ENCODE measurements at regions not wholly inside any gene's neighbourhood (a gene's known extent, or its start where the extent isn't known, plus 50 kb on each side); places are given as distances from the start of the nearest gene placed in this dataset.

- no peaks in the 10 kb centered on the region for H3K4me1 ChIP-seq
- H3K9me3 ChIP-seq: no peaks in the 10 kb centered on the region
- H4K20me1 ChIP-seq: no peaks in the 10 kb centered on the region
- no peak overlapping the region for H3K4me3 ChIP-seq
- H3K27ac ChIP-seq: no peak overlapping the region
- H3K27me3 ChIP-seq: no peaks in the 10 kb centered on the region
- no peak overlapping the region for H3K4me2 ChIP-seq
- TF ChIP-seq Cebpa-rat (IDR thresholded peaks at IDR 0.05): no peak
- H3K9ac ChIP-seq: no peak overlapping the region
- no peaks in the 10 kb centered on the region for H3K36me3 ChIP-seq
These were observed 748.7 kb downstream of the BCL11A start for GRCh38 chr2:59804732-59805131.

GRCh38 chr2:59803586-59803985 is 749.9 kb downstream of the BCL11A start:
- Histone ChIP-seq H3K27me3 (no peaks in the 10 kb centered on the region), H4K20me1 (no peaks in the 10 kb centered on the region), H3K27ac (no peak overlapping the region), H3K4me1 (no peaks in the 10 kb centered on the region), H3K4me2 (no peak overlapping the region), H3K4me3 (no peak overlapping the region), H3K9me3 (no peaks in the 10 kb centered on the region), H3K36me3 (no peaks in the 10 kb centered on the region), H3K9ac (no peak overlapping the region)
- TF ChIP-seq Cebpa-rat (IDR thresholded peaks at IDR 0.05): no peak

GRCh38 chr2:59798687-59799232 is 754.7 kb downstream of the BCL11A start:
- no peaks in the 10 kb centered on the region for H4K20me1 ChIP-seq
- TF ChIP-seq Cebpa-rat (IDR thresholded peaks at IDR 0.05): no peak
- H3K36me3 ChIP-seq: no peaks in the 10 kb centered on the region
- no peak overlapping the region for H3K9ac ChIP-seq
- H3K27me3 ChIP-seq: no peaks in the 10 kb centered on the region
- no peak overlapping the region for H3K27ac ChIP-seq
- H3K4me2 ChIP-seq: no peak overlapping the region
- no peaks in the 10 kb centered on the region for H3K9me3 ChIP-seq
- H3K4me1 ChIP-seq: no peaks in the 10 kb centered on the region
- no peak overlapping the region for H3K4me3 ChIP-seq

GRCh38 chr2:59791004-59791618 is 762.3 kb downstream of the BCL11A start:
- H4K20me1 ChIP-seq: no peaks in the 10 kb centered on the region
- H3K36me3 ChIP-seq: no peaks in the 10 kb centered on the region
- H3K9me3 ChIP-seq: no peaks in the 10 kb centered on the region
- H3K4me3 ChIP-seq: no peak overlapping the region
- no peak overlapping the region for H3K27ac ChIP-seq
- TF ChIP-seq Cebpa-rat (IDR thresholded peaks at IDR 0.05): no peak
- H3K4me2 ChIP-seq: no peak overlapping the region
- no peak overlapping the region for H3K9ac ChIP-seq
- no peaks in the 10 kb centered on the region for H3K4me1 ChIP-seq
- H3K27me3 ChIP-seq: no peaks in the 10 kb centered on the region

GRCh38 chr2:59790186-59791003 is 763.1 kb downstream of the BCL11A start:
- Histone ChIP-seq H3K4me3 (no peak overlapping the region), H3K36me3 (no peaks in the 10 kb centered on the region), H3K27me3 (no peaks in the 10 kb centered on the region), H3K9me3 (no peaks in the 10 kb centered on the region), H3K27ac (no peak overlapping the region), H3K9ac (no peak overlapping the region), H4K20me1 (no peaks in the 10 kb centered on the region), H3K4me2 (no peak overlapping the region), H3K4me1 (no peaks in the 10 kb centered on the region)
- no peak for TF ChIP-seq Cebpa-rat (IDR thresholded peaks at IDR 0.05)

GRCh38 chr2:59789523-59789922 is 763.9 kb downstream of the BCL11A start:
- no peak overlapping the region for H3K4me3 ChIP-seq
- no peak for TF ChIP-seq Cebpa-rat (IDR thresholded peaks at IDR 0.05)
- no peaks in the 10 kb centered on the region for H3K27me3 ChIP-seq
- no peaks in the 10 kb centered on the region for H3K4me1 ChIP-seq
- H3K9ac ChIP-seq: no peak overlapping the region
- H3K27ac ChIP-seq: no peak overlapping the region
- no peaks in the 10 kb centered on the region for H3K9me3 ChIP-seq
- H3K36me3 ChIP-seq: no peaks in the 10 kb centered on the region
- H4K20me1 ChIP-seq: no peaks in the 10 kb centered on the region
- H3K4me2 ChIP-seq: no peak overlapping the region

- Histone ChIP-seq H3K9me3 (no peaks in the 10 kb centered on the region), H3K4me2 (no peak overlapping the region), H3K36me3 (no peaks in the 10 kb centered on the region), H3K27me3 (no peaks in the 10 kb centered on the region), H3K27ac (no peak overlapping the region), H3K9ac (no peak overlapping the region), H3K4me3 (no peak overlapping the region), H3K4me1 (no peaks in the 10 kb centered on the region), H4K20me1 (no peaks in the 10 kb centered on the region)
- TF ChIP-seq Cebpa-rat (IDR thresholded peaks at IDR 0.05): no peak
These were observed 766.4 kb downstream of the BCL11A start for GRCh38 chr2:59787095-59787494.

GRCh38 chr2:59786684-59787083 is 766.8 kb downstream of the BCL11A start:
- H3K9me3 ChIP-seq: no peaks in the 10 kb centered on the region
- H3K27ac ChIP-seq: no peak overlapping the region
- no peak overlapping the region for H3K4me2 ChIP-seq
- H3K9ac ChIP-seq: no peak overlapping the region
- no peaks in the 10 kb centered on the region for H3K27me3 ChIP-seq
- no peaks in the 10 kb centered on the region for H4K20me1 ChIP-seq
- H3K4me3 ChIP-seq: no peak overlapping the region
- H3K36me3 ChIP-seq: no peaks in the 10 kb centered on the region
- TF ChIP-seq Cebpa-rat (IDR thresholded peaks at IDR 0.05): no peak
- H3K4me1 ChIP-seq: no peaks in the 10 kb centered on the region

- no peaks in the 10 kb centered on the region for H3K36me3 ChIP-seq
- no peak overlapping the region for H3K27ac ChIP-seq
- no peaks in the 10 kb centered on the region for H3K27me3 ChIP-seq
- no peaks in the 10 kb centered on the region for H3K4me1 ChIP-seq
- H3K4me2 ChIP-seq: no peak overlapping the region
- H4K20me1 ChIP-seq: no peaks in the 10 kb centered on the region
- TF ChIP-seq Cebpa-rat (IDR thresholded peaks at IDR 0.05): no peak
- no peak overlapping the region for H3K4me3 ChIP-seq
- H3K9ac ChIP-seq: no peak overlapping the region
- no peaks in the 10 kb centered on the region for H3K9me3 ChIP-seq
These were observed 773.9 kb downstream of the BCL11A start for GRCh38 chr2:59779571-59779970.

GRCh38 chr2:59777120-59777519 is 776.3 kb downstream of the BCL11A start:
- H3K4me2 ChIP-seq: no peak overlapping the region
- H3K9ac ChIP-seq: no peak overlapping the region
- H3K4me3 ChIP-seq: no peak overlapping the region
- no peaks in the 10 kb centered on the region for H4K20me1 ChIP-seq
- no peaks in the 10 kb centered on the region for H3K9me3 ChIP-seq
- H3K36me3 ChIP-seq: no peaks in the 10 kb centered on the region
- no peaks in the 10 kb centered on the region for H3K4me1 ChIP-seq
- H3K27ac ChIP-seq: no peak overlapping the region
- no peak for TF ChIP-seq Cebpa-rat (IDR thresholded peaks at IDR 0.05)
- no peaks in the 10 kb centered on the region for H3K27me3 ChIP-seq
